Naive thymus-derived CD4-positive, alpha-beta T cell (primary cell): ENCODE measurements at regions not wholly inside any gene's neighbourhood (a gene's known extent, or its start where the extent isn't known, plus 50 kb on each side); places are given as distances from the start of the nearest gene placed in this dataset.

Experiments used
- ATAC-seq: fragments of 150-1000 bp; cut with Tn5 transposase; 2 replicates; pipeline ENCODE4 v1.10.0; 2021; ENCODE audit warnings: mild to moderate bottlenecking, moderate library complexity
- CTCF ChIA-PET: fragments of 350-600 bp; sonication (Branson Sonifier 250); formaldehyde crosslinking; loops from one replicate; lab custom pipeline; 2021; ENCODE audit warnings: antibody characterized with exemption; lab: Charles Lee
- POLR2A ChIA-PET: fragments of 350-600 bp; sonication (Branson Sonifier 250); formaldehyde crosslinking; loops from one replicate; lab custom pipeline; 2021; ENCODE audit warnings: antibody characterized with exemption, inconsistent platforms; lab: Charles Lee
- DNase-seq, 9 donors: peaks; one replicate each; pipeline versions ENCODE4 v3.0.0 to v3.0.0-alpha.2; 2020 to 2022; ENCODE audit warnings: mixed read lengths in 1 of 9
- H3K27ac ChIP-seq: one replicate; pipeline ENCODE4 v1.7.0; 2013; ENCODE audit warnings: mild to moderate bottlenecking, low read depth, low read length, moderate library complexity
- H3K27me3 ChIP-seq, 2 donors: one replicate each; pipeline ENCODE4 v1.7.0; 2013; ENCODE audit warnings: low read length in 2 of 2, mild to moderate bottlenecking in 2 of 2, moderate library complexity in 2 of 2; ENCODE audit not compliant: control insufficient read depth in 2 of 2, insufficient read depth in 2 of 2
- H3K36me3 ChIP-seq, 3 experiments: 1 replicate in 2 of 3; 2 replicates in 1 of 3; pipeline ENCODE4 v1.7.0; 2013; ENCODE audit warnings: low read length in 3 of 3, mild to moderate bottlenecking in 3 of 3, moderate library complexity in 1 of 3; ENCODE audit not compliant: insufficient read depth in 3 of 3, control insufficient read depth in 2 of 3
- H3K4me1 ChIP-seq, 2 donors: one replicate each; pipeline ENCODE4 v1.7.0; 2013; ENCODE audit warnings: low read length in 2 of 2, mild to moderate bottlenecking in 2 of 2, moderate library complexity in 1 of 2; ENCODE audit not compliant: control insufficient read depth in 2 of 2, insufficient read depth in 2 of 2
- H3K4me3 ChIP-seq: 2 replicates; pipeline ENCODE4 v1.7.0; 2013; ENCODE audit warnings: mild to moderate bottlenecking, low read length
- H3K9me3 ChIP-seq, 3 experiments: 1 replicate in 2 of 3; 2 replicates in 1 of 3; pipeline ENCODE4 v1.7.0; 2013; ENCODE audit warnings: low read length in 3 of 3; ENCODE audit not compliant: control insufficient read depth in 2 of 3
- H3K27ac Mint-ChIP-seq, 9 donors: one replicate each; pipeline ENCODE4 v1.8.0; 2020 to 2022; ENCODE audit warnings: mixed read lengths in 9 of 9, mild to moderate bottlenecking in 8 of 9, moderate library complexity in 5 of 9, inconsistent platforms in 2 of 9
- H3K27me3 Mint-ChIP-seq, 5 donors: one replicate each; pipeline ENCODE4 v1.8.0; 2021 to 2022; ENCODE audit warnings: mixed read lengths in 5 of 5, mild to moderate bottlenecking in 1 of 5
- H3K36me3 Mint-ChIP-seq, 5 donors: one replicate each; pipeline ENCODE4 v1.8.0; 2020 to 2022; ENCODE audit warnings: mixed read lengths in 5 of 5, mild to moderate bottlenecking in 3 of 5, inconsistent platforms in 1 of 5
- H3K4me1 Mint-ChIP-seq, 7 donors: one replicate each; pipeline ENCODE4 v1.8.0; 2020 to 2022; ENCODE audit warnings: mixed read lengths in 7 of 7, mild to moderate bottlenecking in 3 of 7, inconsistent platforms in 1 of 7
- H3K4me3 Mint-ChIP-seq, 10 donors: one replicate each; pipeline ENCODE4 v1.8.0; 2020 to 2022; ENCODE audit warnings: mild to moderate bottlenecking in 10 of 10, mixed read lengths in 10 of 10, moderate library complexity in 6 of 10, inconsistent platforms in 2 of 10
- H3K9me3 Mint-ChIP-seq, 11 donors: one replicate each; pipeline ENCODE4 v1.8.0; 2020 to 2022; ENCODE audit warnings: mixed read lengths in 11 of 11, mild to moderate bottlenecking in 4 of 11, inconsistent platforms in 1 of 11, moderate library complexity in 1 of 11
- intact Hi-C, 2 donors: fragments of 100-400 bp; cut with micrococcal nuclease; formaldehyde crosslinking; loops; one replicate each; pipeline ENCODE4 v1.15.1; 2023

- DNase-seq (no peak), ATAC-seq (no peak)
- Mint-ChIP-seq H3K36me3 (no peaks in the 10 kb centered on the region), H3K27ac (no peak overlapping the region), H3K4me3 (no peak overlapping the region), H3K9me3 (peaks cover 8 to 44% (median 21%) of the 10 kb centered on the region in 11 donors), H3K4me1 (no peaks in the 10 kb centered on the region), H3K27me3 (no peaks in the 10 kb centered on the region)
- Histone ChIP-seq H3K36me3 (no peaks in the 10 kb centered on the region), H3K27ac (no peak overlapping the region), H3K27me3 (no peaks in the 10 kb centered on the region), H3K4me1 (no peaks in the 10 kb centered on the region), H3K9me3 (no peaks in the 10 kb centered on the region), H3K4me3 (no peak overlapping the region)
- ChIA-PET POLR2A (no interaction called here), CTCF (no interaction called here)
- intact Hi-C loops, result no loop called here
Observed at GRCh38 chr7:67870396-67870795, 873.8 kb downstream of the TYW1 start.

GRCh38 chr7:67875558-67875957, 878.9 kb downstream of the TYW1 start:
- Mint-ChIP-seq H3K4me3 (no peak overlapping the region), H3K4me1 (no peaks in the 10 kb centered on the region), H3K9me3 (peaks cover 6 to 42% (median 19%) of the 10 kb centered on the region in 11 donors), H3K27ac (no peak overlapping the region), H3K27me3 (peaks cover 0 to 3% (median 0%) of the 10 kb centered on the region in 5 donors), H3K36me3 (peaks cover 0 to 9% (median 0%) of the 10 kb centered on the region in 5 donors)
- H3K9me3 ChIP-seq, result peaks cover 0 to 4% (median 0%) of the 10 kb centered on the region in 3 experiments
- CTCF ChIA-PET, result no interaction called here
- H3K27ac ChIP-seq, result no peak overlapping the region
- H3K4me1 ChIP-seq, result no peaks in the 10 kb centered on the region
- no peak for ATAC-seq
- no peaks in the 10 kb centered on the region for H3K27me3 ChIP-seq
- no peaks in the 10 kb centered on the region for H3K36me3 ChIP-seq
- POLR2A ChIA-PET, result no interaction called here
- intact Hi-C loops, result no loop called here
- H3K4me3 ChIP-seq, result no peak overlapping the region
- no peak for DNase-seq

GRCh38 chr7:67878808-67879207, 882.2 kb downstream of the TYW1 start:
- no peak for DNase-seq
- Mint-ChIP-seq H3K4me1 (no peaks in the 10 kb centered on the region), H3K36me3 (peaks cover 0 to 9% (median 0%) of the 10 kb centered on the region in 5 donors), H3K9me3 (peaks cover 5 to 38% (median 19%) of the 10 kb centered on the region in 11 donors), H3K27me3 (peaks cover 0 to 5% (median 0%) of the 10 kb centered on the region in 5 donors), H3K4me3 (no peak overlapping the region), H3K27ac (no peak overlapping the region)
- no peak for ATAC-seq
- intact Hi-C loops, result no loop called here
- Histone ChIP-seq H3K27me3 (no peaks in the 10 kb centered on the region), H3K27ac (no peak overlapping the region), H3K36me3 (no peaks in the 10 kb centered on the region), H3K4me1 (no peaks in the 10 kb centered on the region), H3K9me3 (peaks cover 0 to 4% (median 0%) of the 10 kb centered on the region in 3 experiments), H3K4me3 (no peak overlapping the region)
- CTCF ChIA-PET, result no interaction called here
- POLR2A ChIA-PET, result no interaction called here

GRCh38 chr7:67882843-67883242, 886.2 kb downstream of the TYW1 start:
- DNase-seq (no peak), ATAC-seq (no peak)
- POLR2A ChIA-PET, result no interaction called here
- no peak overlapping the region for H3K27ac ChIP-seq
- H3K36me3 ChIP-seq, result no peaks in the 10 kb centered on the region
- H3K27me3 ChIP-seq, result no peaks in the 10 kb centered on the region
- Mint-ChIP-seq H3K27ac (no peak overlapping the region), H3K9me3 (peaks cover 12 to 44% (median 23%) of the 10 kb centered on the region in 11 donors), H3K27me3 (peaks cover 0 to 5% (median 0%) of the 10 kb centered on the region in 5 donors), H3K4me1 (no peaks in the 10 kb centered on the region), H3K4me3 (no peak overlapping the region), H3K36me3 (peaks cover 0 to 5% (median 0%) of the 10 kb centered on the region in 5 donors)
- CTCF ChIA-PET, result no interaction called here
- intact Hi-C loops, result no loop called here
- no peak overlapping the region for H3K4me3 ChIP-seq
- H3K4me1 ChIP-seq, result no peaks in the 10 kb centered on the region
- H3K9me3 ChIP-seq, result peaks cover 0 to 4% (median 0%) of the 10 kb centered on the region in 3 experiments

DNA sequence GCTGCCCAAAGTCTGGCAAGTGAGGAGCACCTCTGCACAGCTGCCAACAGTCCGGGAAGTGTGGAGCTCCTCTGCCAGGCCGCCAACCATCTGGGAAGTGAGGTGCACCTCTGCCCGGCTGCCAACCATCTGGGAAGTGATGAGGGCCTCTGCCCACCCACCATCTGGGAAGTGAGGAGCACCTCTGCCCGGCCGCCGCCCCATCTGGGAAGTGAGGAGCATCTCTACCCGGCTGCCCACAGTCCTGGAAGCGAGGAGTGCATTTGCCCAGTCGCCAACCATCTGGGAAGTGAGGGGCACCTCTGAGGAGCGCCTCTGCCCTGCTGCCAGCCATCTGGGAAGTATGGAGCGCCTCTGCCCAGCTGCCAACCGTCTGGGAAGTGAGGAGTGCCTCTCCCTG, 893.7 kb downstream of the TYW1 start:
- peaks cover 0 to 3% (median 0%) of the 10 kb centered on the region in 7 donors for H3K4me1 Mint-ChIP-seq
- CTCF ChIA-PET, result no interaction called here
- no peaks in the 10 kb centered on the region for H3K27me3 ChIP-seq
- H3K4me3 Mint-ChIP-seq, result no peak overlapping the region
- peaks cover 0 to 13% (median 0%) of the 10 kb centered on the region in 3 experiments for H3K9me3 ChIP-seq
- H3K4me3 ChIP-seq, result no peak overlapping the region
- ATAC-seq, result no peak
- peaks cover 4 to 68% (median 23%) of the 10 kb centered on the region in 11 donors for H3K9me3 Mint-ChIP-seq
- POLR2A ChIA-PET, result no interaction called here
- no peaks in the 10 kb centered on the region for H3K4me1 ChIP-seq
- no peak overlapping the region for H3K27ac ChIP-seq
- no peak overlapping the region for H3K27ac Mint-ChIP-seq
- no peaks in the 10 kb centered on the region for H3K36me3 ChIP-seq
- intact Hi-C loops, result no loop called here
- no peaks in the 10 kb centered on the region for H3K27me3 Mint-ChIP-seq
- no peak for DNase-seq
- H3K36me3 Mint-ChIP-seq, result no peaks in the 10 kb centered on the region

DNA sequence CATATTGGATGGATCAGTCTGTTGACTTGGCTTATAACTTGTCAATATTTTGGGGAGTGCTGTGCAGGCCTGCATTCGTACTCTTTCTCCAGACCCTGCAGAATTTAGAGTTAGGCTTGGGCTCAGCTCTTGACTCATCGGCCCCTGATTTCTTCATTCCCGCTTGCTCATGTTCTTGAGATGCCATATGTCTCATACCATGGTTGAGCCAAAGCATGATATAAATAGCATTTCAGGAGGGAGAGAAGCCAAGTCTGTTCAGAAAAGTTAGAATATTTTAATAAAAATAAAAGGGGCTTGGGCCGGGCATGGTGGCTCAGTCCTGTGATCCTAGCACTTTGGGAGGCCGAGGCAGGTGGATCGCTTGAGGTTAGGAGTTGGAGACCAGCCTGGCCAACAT, 898.1 kb downstream of the TYW1 start:
- Mint-ChIP-seq H3K4me3 (no peak overlapping the region), H3K9me3 (peaks cover 6 to 58% (median 25%) of the 10 kb centered on the region in 11 donors), H3K27me3 (peaks cover 0 to 5% (median 0%) of the 10 kb centered on the region in 5 donors), H3K36me3 (peaks cover 0 to 8% (median 0%) of the 10 kb centered on the region in 5 donors), H3K27ac (no peak overlapping the region), H3K4me1 (peaks cover 0 to 3% (median 0%) of the 10 kb centered on the region in 7 donors)
- Histone ChIP-seq H3K27ac (no peak overlapping the region), H3K4me3 (no peak overlapping the region), H3K27me3 (no peaks in the 10 kb centered on the region), H3K36me3 (no peaks in the 10 kb centered on the region), H3K4me1 (no peaks in the 10 kb centered on the region), H3K9me3 (peaks cover 0 to 13% (median 0%) of the 10 kb centered on the region in 3 experiments)
- POLR2A ChIA-PET, result no interaction called here
- DNase-seq, result no peak
- intact Hi-C loops, result no loop called here
- CTCF ChIA-PET, result no interaction called here
- ATAC-seq, result no peak

- Histone ChIP-seq H3K27ac (no peak overlapping the region), H3K27me3 (no peaks in the 10 kb centered on the region), H3K4me3 (no peak overlapping the region), H3K9me3 (peaks cover 0 to 7% (median 0%) of the 10 kb centered on the region in 3 experiments), H3K36me3 (no peaks in the 10 kb centered on the region), H3K4me1 (no peaks in the 10 kb centered on the region)
- Mint-ChIP-seq H3K4me3 (no peak overlapping the region), H3K27me3 (peaks cover 0 to 5% (median 0%) of the 10 kb centered on the region in 5 donors), H3K27ac (no peak overlapping the region), H3K4me1 (peaks cover 0 to 3% (median 0%) of the 10 kb centered on the region in 7 donors), H3K9me3 (peaks cover 6 to 53% (median 25%) of the 10 kb centered on the region in 11 donors), H3K36me3 (peaks cover 0 to 8% (median 0%) of the 10 kb centered on the region in 5 donors)
- ChIA-PET CTCF (no interaction called here), POLR2A (no interaction called here)
- intact Hi-C loops, result no loop called here
- ATAC-seq (no peak), DNase-seq (no peak)
Observed at GRCh38 chr7:67896721-67897120, 900.1 kb downstream of the TYW1 start.
